ENCODE measurements at regions not wholly inside any gene's neighbourhood (a gene's known extent, or its start where the extent isn't known, plus 50 kb on each side); places are given as distances from the start of the nearest gene placed in this dataset.
A peak's percentile ranks its signal among the peaks of the same experiment; 100 is the strongest.

DNA sequence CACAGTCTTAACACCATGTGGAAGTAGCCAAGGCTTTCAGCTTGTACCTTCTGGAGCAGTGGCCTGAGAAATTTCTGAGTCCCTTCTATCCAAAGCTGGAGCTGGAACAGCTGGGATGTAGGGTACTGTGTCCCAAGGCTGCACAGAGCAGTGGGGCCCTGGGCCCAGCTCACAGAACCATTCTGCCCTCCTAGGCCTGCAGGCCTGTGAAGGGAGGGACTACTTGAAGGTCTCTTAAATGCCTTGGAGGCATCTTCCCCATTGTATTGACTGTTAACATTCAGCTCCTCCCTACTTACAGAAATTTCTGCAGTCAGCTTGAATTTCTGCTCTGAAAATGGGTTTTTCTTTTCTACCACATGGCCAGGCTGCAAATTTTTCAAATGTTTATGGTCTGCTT, 156.5 kb upstream of the MANEA start:
- H4K91ac ChIP-seq (ENCODE audit: low read length), result no peak overlapping the region
- H3K9ac ChIP-seq (ENCODE audit: low read length), result no peak overlapping the region
- no peaks in the 10 kb centered on the region for H3K36me3 ChIP-seq (ENCODE audit: control insufficient read depth in 1 of 2, insufficient read depth in 2 of 2, low read depth in 1 of 2, low read length in 2 of 2)
- no peak for DNase-seq
- no peak overlapping the region for H3K27ac ChIP-seq (ENCODE audit: low read length, poor library complexity, severe bottlenecking)
- no peak overlapping the region for H3K23ac ChIP-seq (ENCODE audit: low read length in 2 of 2)
- H3K4me1 ChIP-seq (ENCODE audit: control insufficient read depth, insufficient read depth, low read depth, low read length), result no peaks in the 10 kb centered on the region
- H3K4me2 ChIP-seq (ENCODE audit: low read length, poor library complexity, severe bottlenecking), result no peak overlapping the region
- no peak overlapping the region for H2BK15ac ChIP-seq (ENCODE audit: low read depth, poor library complexity, severe bottlenecking)
- no peaks in the 10 kb centered on the region for H3K79me1 ChIP-seq (replicated peaks; ENCODE audit: low read length, poor library complexity, severe bottlenecking)
- no peaks in the 10 kb centered on the region for H3K9me3 ChIP-seq (ENCODE audit: control insufficient read depth, low read length)
- no peak overlapping the region for H4K8ac ChIP-seq (ENCODE audit: low read length)
- H3K4ac ChIP-seq (ENCODE audit: low read depth in 1 of 2, low read length in 2 of 2), result no peak overlapping the region
- H2BK12ac ChIP-seq (ENCODE audit: low read length in 2 of 2), result no peak overlapping the region
- H2BK120ac ChIP-seq (ENCODE audit: low read depth, low read length), result no peak overlapping the region
- H3K18ac ChIP-seq (ENCODE audit: low read depth in 1 of 2, low read length in 2 of 2), result no peak overlapping the region
- H2BK5ac ChIP-seq (ENCODE audit: low read depth, low read length, poor library complexity, severe bottlenecking), result no peak overlapping the region
- H3K4me3 ChIP-seq (ENCODE audit: insufficient read depth in 1 of 2, low read depth in 1 of 2, low read length in 2 of 2), result no peak overlapping the region
- H2AFZ ChIP-seq (ENCODE audit: low read depth, low read length), result no peak overlapping the region
- no peak overlapping the region for H2AK5ac ChIP-seq (ENCODE audit: low read length, severe bottlenecking)
- H3K14ac ChIP-seq (ENCODE audit: low read length in 2 of 2), result no peak overlapping the region
- no peaks in the 10 kb centered on the region for H3K27me3 ChIP-seq (ENCODE audit: control insufficient read depth in 1 of 2, insufficient read depth in 1 of 2, low read length in 2 of 2)

DNA sequence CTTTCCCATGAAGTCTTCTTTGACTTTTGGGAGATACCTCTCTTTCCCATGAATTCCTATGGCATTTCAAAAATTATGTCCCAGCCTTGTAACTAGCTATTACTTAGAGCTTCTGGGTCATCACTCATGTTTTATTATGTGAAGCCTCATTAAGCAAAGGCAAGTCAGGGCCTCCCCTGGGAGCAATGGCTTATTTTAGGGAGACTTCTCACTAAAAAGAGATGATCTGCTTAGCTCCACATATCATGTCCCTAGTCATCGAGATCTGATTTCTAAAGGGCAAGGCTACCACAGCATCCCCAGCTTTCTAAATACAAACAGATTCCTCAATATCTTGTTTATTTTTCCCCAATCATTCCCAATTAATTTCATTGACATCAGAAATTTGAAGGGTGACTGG, 154.0 kb upstream of the MANEA start:
- H3K4me3 ChIP-seq (ENCODE audit: insufficient read depth in 1 of 2, low read depth in 1 of 2, low read length in 2 of 2), result no peak overlapping the region
- 60% methylated on average over 1 of the region's 1 CpG for WGBS

DNA sequence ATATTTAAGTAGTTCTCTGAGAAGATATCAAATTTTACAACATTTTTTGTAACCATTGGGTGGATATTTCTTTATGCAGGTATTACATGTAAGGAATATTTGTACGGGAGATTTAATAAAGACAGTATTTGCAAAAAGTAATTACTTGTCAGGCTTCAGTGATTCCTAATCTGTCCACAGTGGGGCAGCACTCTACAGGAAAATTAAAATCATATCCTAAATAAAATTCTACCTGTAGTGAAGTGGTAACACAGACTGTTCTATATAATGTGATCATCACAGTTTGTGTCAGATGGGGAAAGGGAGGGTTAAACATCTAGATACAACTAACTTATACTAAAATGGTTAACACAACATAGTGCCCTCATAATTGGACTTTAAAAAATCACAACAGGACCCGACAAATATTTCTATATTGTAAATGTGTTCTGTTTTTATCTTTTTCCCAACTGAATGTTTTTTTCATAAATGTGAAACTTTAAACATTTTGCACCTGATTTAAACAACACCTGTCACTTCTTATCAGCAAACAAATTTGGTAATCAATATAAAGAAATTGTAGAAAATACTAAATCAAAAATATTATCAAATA, 145.6 kb upstream of the MANEA start:
- H3K4me2 ChIP-seq (ENCODE audit: low read length, poor library complexity, severe bottlenecking), result no peak overlapping the region
- H2BK120ac ChIP-seq (ENCODE audit: low read depth, low read length), result no peak overlapping the region
- H3K79me1 ChIP-seq (replicated peaks; ENCODE audit: low read length, poor library complexity, severe bottlenecking), result no peaks in the 10 kb centered on the region
- no peaks in the 10 kb centered on the region for H3K27me3 ChIP-seq (ENCODE audit: control insufficient read depth in 1 of 2, insufficient read depth in 1 of 2, low read length in 2 of 2)
- H3K14ac ChIP-seq (ENCODE audit: low read length in 2 of 2), result no peak overlapping the region
- H2BK15ac ChIP-seq (ENCODE audit: low read depth, poor library complexity, severe bottlenecking), result no peak overlapping the region
- no peak overlapping the region for H2AK5ac ChIP-seq (ENCODE audit: low read length, severe bottlenecking)
- H4K8ac ChIP-seq (ENCODE audit: low read length), result no peak overlapping the region
- H3K36me3 ChIP-seq (ENCODE audit: control insufficient read depth in 1 of 2, insufficient read depth in 2 of 2, low read depth in 1 of 2, low read length in 2 of 2), result no peaks in the 10 kb centered on the region
- WGBS, result no CpG with 5 or more reads among the region's 2 CpGs
- H4K91ac ChIP-seq (ENCODE audit: low read length), result no peak overlapping the region
- no peak overlapping the region for H3K4ac ChIP-seq (ENCODE audit: low read depth in 1 of 2, low read length in 2 of 2)
- no peak overlapping the region for H2BK5ac ChIP-seq (ENCODE audit: low read depth, low read length, poor library complexity, severe bottlenecking)
- no peak overlapping the region for H3K27ac ChIP-seq (ENCODE audit: low read length, poor library complexity, severe bottlenecking)
- no peak overlapping the region for H2BK12ac ChIP-seq (ENCODE audit: low read length in 2 of 2)
- DNase-seq, result peak; percentile 30
- H3K18ac ChIP-seq (ENCODE audit: low read depth in 1 of 2, low read length in 2 of 2), result no peak overlapping the region
- H3K4me3 ChIP-seq (ENCODE audit: insufficient read depth in 1 of 2, low read depth in 1 of 2, low read length in 2 of 2), result no peak overlapping the region
- H3K9me3 ChIP-seq (ENCODE audit: control insufficient read depth, low read length), result no peaks in the 10 kb centered on the region
- no peak overlapping the region for H3K9ac ChIP-seq (ENCODE audit: low read length)
- H3K4me1 ChIP-seq (ENCODE audit: control insufficient read depth, insufficient read depth, low read depth, low read length), result no peaks in the 10 kb centered on the region
- no peak overlapping the region for H2AFZ ChIP-seq (ENCODE audit: low read depth, low read length)
- H3K23ac ChIP-seq (ENCODE audit: low read length in 2 of 2), result no peak overlapping the region

More for the DNA sequence above, 154.0 kb upstream of the MANEA start:
- no peak overlapping the region for H3K23ac ChIP-seq (ENCODE audit: low read length in 2 of 2)
- no peak overlapping the region for H2BK120ac ChIP-seq (ENCODE audit: low read depth, low read length)
- H3K4me2 ChIP-seq (ENCODE audit: low read length, poor library complexity, severe bottlenecking), result no peak overlapping the region
- H3K18ac ChIP-seq (ENCODE audit: low read depth in 1 of 2, low read length in 2 of 2), result no peak overlapping the region
- no peaks in the 10 kb centered on the region for H3K27me3 ChIP-seq (ENCODE audit: control insufficient read depth in 1 of 2, insufficient read depth in 1 of 2, low read length in 2 of 2)
- H2BK5ac ChIP-seq (ENCODE audit: low read depth, low read length, poor library complexity, severe bottlenecking), result no peak overlapping the region
- H3K9me3 ChIP-seq (ENCODE audit: control insufficient read depth, low read length), result no peaks in the 10 kb centered on the region
- H2AFZ ChIP-seq (ENCODE audit: low read depth, low read length), result no peak overlapping the region
- H3K9ac ChIP-seq (ENCODE audit: low read length), result no peak overlapping the region
- H3K36me3 ChIP-seq (ENCODE audit: control insufficient read depth in 1 of 2, insufficient read depth in 2 of 2, low read depth in 1 of 2, low read length in 2 of 2), result no peaks in the 10 kb centered on the region
- no peak overlapping the region for H3K4ac ChIP-seq (ENCODE audit: low read depth in 1 of 2, low read length in 2 of 2)
- H4K8ac ChIP-seq (ENCODE audit: low read length), result no peak overlapping the region
- H2BK15ac ChIP-seq (ENCODE audit: low read depth, poor library complexity, severe bottlenecking), result no peak overlapping the region
- no peak overlapping the region for H3K27ac ChIP-seq (ENCODE audit: low read length, poor library complexity, severe bottlenecking)
- DNase-seq, result no peak
- no peak overlapping the region for H2BK12ac ChIP-seq (ENCODE audit: low read length in 2 of 2)
- H3K4me1 ChIP-seq (ENCODE audit: control insufficient read depth, insufficient read depth, low read depth, low read length), result no peaks in the 10 kb centered on the region
- no peak overlapping the region for H2AK5ac ChIP-seq (ENCODE audit: low read length, severe bottlenecking)
- H4K91ac ChIP-seq (ENCODE audit: low read length), result no peak overlapping the region
- no peaks in the 10 kb centered on the region for H3K79me1 ChIP-seq (replicated peaks; ENCODE audit: low read length, poor library complexity, severe bottlenecking)
- no peak overlapping the region for H3K14ac ChIP-seq (ENCODE audit: low read length in 2 of 2)

DNA sequence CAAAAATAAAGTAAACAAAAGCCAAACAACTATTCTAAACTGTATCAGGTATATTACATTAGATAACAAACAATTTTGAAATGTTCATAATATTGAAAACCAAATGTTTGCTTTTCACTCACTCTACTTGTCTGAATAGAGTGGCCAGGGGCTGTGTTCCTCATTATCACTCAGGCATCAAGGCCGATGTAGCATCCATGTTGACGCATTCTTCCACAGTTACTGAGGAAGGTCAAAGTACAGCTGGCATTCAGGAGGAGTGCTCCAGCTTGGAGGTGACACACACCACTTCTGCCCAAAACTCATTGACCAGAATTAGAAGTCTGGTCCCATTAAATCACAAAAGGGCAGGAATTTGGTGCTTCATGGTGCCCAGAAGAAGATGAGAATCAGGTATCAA, 137.6 kb upstream of the MANEA start:
- Histone ChIP-seq H3K23ac (ENCODE audit: low read length in 2 of 2) (no peak overlapping the region), H2BK12ac (ENCODE audit: low read length in 2 of 2) (no peak overlapping the region), H3K27ac (ENCODE audit: low read length, poor library complexity, severe bottlenecking) (no peak overlapping the region), H3K36me3 (ENCODE audit: control insufficient read depth in 1 of 2, insufficient read depth in 2 of 2, low read depth in 1 of 2, low read length in 2 of 2) (no peaks in the 10 kb centered on the region), H4K8ac (ENCODE audit: low read length) (no peak overlapping the region), H3K9me3 (ENCODE audit: control insufficient read depth, low read length) (no peaks in the 10 kb centered on the region), H3K27me3 (ENCODE audit: control insufficient read depth in 1 of 2, insufficient read depth in 1 of 2, low read length in 2 of 2) (no peaks in the 10 kb centered on the region), H3K14ac (ENCODE audit: low read length in 2 of 2) (no peak overlapping the region), H3K18ac (ENCODE audit: low read depth in 1 of 2, low read length in 2 of 2) (no peak overlapping the region), H2BK120ac (ENCODE audit: low read depth, low read length) (no peak overlapping the region), H2AFZ (ENCODE audit: low read depth, low read length) (no peak overlapping the region), H2BK15ac (ENCODE audit: low read depth, poor library complexity, severe bottlenecking) (no peak overlapping the region), H4K91ac (ENCODE audit: low read length) (no peak overlapping the region), H3K4me1 (ENCODE audit: control insufficient read depth, insufficient read depth, low read depth, low read length) (no peaks in the 10 kb centered on the region), H3K4ac (ENCODE audit: low read depth in 1 of 2, low read length in 2 of 2) (no peak overlapping the region), H3K4me2 (ENCODE audit: low read length, poor library complexity, severe bottlenecking) (no peak overlapping the region), H2BK5ac (ENCODE audit: low read depth, low read length, poor library complexity, severe bottlenecking) (no peak overlapping the region), H3K4me3 (ENCODE audit: insufficient read depth in 1 of 2, low read depth in 1 of 2, low read length in 2 of 2) (no peak overlapping the region), H3K9ac (ENCODE audit: low read length) (no peak overlapping the region), H2AK5ac (ENCODE audit: low read length, severe bottlenecking) (no peak overlapping the region), H3K79me1 (replicated peaks; ENCODE audit: low read length, poor library complexity, severe bottlenecking) (no peaks in the 10 kb centered on the region)
- 98% methylated on average over 2 of the region's 2 CpGs for WGBS
- DNase-seq, result no peak

All from mesenchymal stem cell (in vitro differentiated cells and primary cell).